ENCODE measurements at regions not wholly inside any gene's neighbourhood (a gene's known extent, or its start where the extent isn't known, plus 50 kb on each side); places are given as distances from the start of the nearest gene placed in this dataset.

GRCh38 chr7:98745722-98746318 lies 124.0 kb downstream of the TMEM130 start:
- Mint-ChIP-seq H3K4me3 (no peak overlapping the region), H3K36me3 (no peaks in the 10 kb centered on the region), H3K27ac (no peak overlapping the region), H3K27me3 (peaks cover 4% of the 10 kb centered on the region), H3K4me1 (no peaks in the 10 kb centered on the region), H3K9me3 (no peaks in the 10 kb centered on the region)
- H3K27ac ChIP-seq (ENCODE audit: insufficient read depth, low read length, poor library complexity, severe bottlenecking), result no peak overlapping the region
- H3K9me3 ChIP-seq (ENCODE audit: control insufficient read depth in 2 of 2, low read length in 2 of 2), result no peaks in the 10 kb centered on the region
- DNase-seq, result peak; percentile 37 to 56 (median 44)
- H3K27me3 ChIP-seq (ENCODE audit: control insufficient read depth, insufficient read depth, low read length), result peaks cover 9% of the 10 kb centered on the region
- ATAC-seq (ENCODE audit: low read depth in 2 of 2), result no peak
- H3K4me1 ChIP-seq (ENCODE audit: control insufficient read depth, insufficient read depth, low read length, poor library complexity, severe bottlenecking), result no peaks in the 10 kb centered on the region
- no peak overlapping the region for H3K4me3 ChIP-seq (ENCODE audit: low read depth, low read length)
- no peaks in the 10 kb centered on the region for H3K36me3 ChIP-seq (ENCODE audit: control insufficient read depth, insufficient read depth, low read length)

GRCh38 chr7:98748090-98748489 lies 121.7 kb downstream of the TMEM130 start:
- no peak overlapping the region for H3K27ac Mint-ChIP-seq
- H3K27me3 Mint-ChIP-seq, result peaks cover 4% of the 10 kb centered on the region
- no peak overlapping the region for H3K4me3 Mint-ChIP-seq
- H3K36me3 Mint-ChIP-seq, result no peaks in the 10 kb centered on the region
- Histone ChIP-seq H3K4me1 (ENCODE audit: control insufficient read depth, insufficient read depth, low read length, poor library complexity, severe bottlenecking) (no peaks in the 10 kb centered on the region), H3K9me3 (ENCODE audit: control insufficient read depth in 2 of 2, low read length in 2 of 2) (no peaks in the 10 kb centered on the region), H3K36me3 (ENCODE audit: control insufficient read depth, insufficient read depth, low read length) (no peaks in the 10 kb centered on the region), H3K27ac (ENCODE audit: insufficient read depth, low read length, poor library complexity, severe bottlenecking) (no peak overlapping the region), H3K27me3 (ENCODE audit: control insufficient read depth, insufficient read depth, low read length) (peaks cover 9% of the 10 kb centered on the region), H3K4me3 (ENCODE audit: low read depth, low read length) (no peak overlapping the region)
- H3K9me3 Mint-ChIP-seq, result no peaks in the 10 kb centered on the region
- H3K4me1 Mint-ChIP-seq, result no peaks in the 10 kb centered on the region
- no peak for ATAC-seq (ENCODE audit: low read depth in 2 of 2)
- no peak for DNase-seq

GRCh38 chr7:98753176-98753575 lies 116.6 kb downstream of the TMEM130 start:
- H3K27me3 Mint-ChIP-seq, result no peaks in the 10 kb centered on the region

GRCh38 chr7:98753989-98754479 lies 115.8 kb downstream of the TMEM130 start:
- H3K4me3 Mint-ChIP-seq, result no peak overlapping the region
- Histone ChIP-seq H3K27me3 (ENCODE audit: control insufficient read depth, insufficient read depth, low read length) (no peaks in the 10 kb centered on the region), H3K36me3 (ENCODE audit: control insufficient read depth, insufficient read depth, low read length) (no peaks in the 10 kb centered on the region), H3K27ac (ENCODE audit: insufficient read depth, low read length, poor library complexity, severe bottlenecking) (no peak overlapping the region), H3K4me3 (ENCODE audit: low read depth, low read length) (no peak overlapping the region), H3K9me3 (ENCODE audit: control insufficient read depth in 2 of 2, low read length in 2 of 2) (no peaks in the 10 kb centered on the region), H3K4me1 (ENCODE audit: control insufficient read depth, insufficient read depth, low read length, poor library complexity, severe bottlenecking) (no peaks in the 10 kb centered on the region)
- ATAC-seq (ENCODE audit: low read depth in 2 of 2), result no peak
- no peaks in the 10 kb centered on the region for H3K36me3 Mint-ChIP-seq
- no peak overlapping the region for H3K27ac Mint-ChIP-seq
- H3K4me1 Mint-ChIP-seq, result no peaks in the 10 kb centered on the region
- H3K27me3 Mint-ChIP-seq, result no peaks in the 10 kb centered on the region
- H3K9me3 Mint-ChIP-seq, result peaks cover 0 to 5% (median 0%) of the 10 kb centered on the region in 7 donors
- no peak for DNase-seq

More at GRCh38 chr7:98753176-98753575, 116.6 kb downstream of the TMEM130 start:
- H3K4me1 Mint-ChIP-seq, result no peaks in the 10 kb centered on the region
- DNase-seq (no peak), ATAC-seq (ENCODE audit: low read depth in 2 of 2) (no peak)
- no peak overlapping the region for H3K27ac ChIP-seq (ENCODE audit: insufficient read depth, low read length, poor library complexity, severe bottlenecking)
- no peak overlapping the region for H3K27ac Mint-ChIP-seq
- H3K9me3 ChIP-seq (ENCODE audit: control insufficient read depth in 2 of 2, low read length in 2 of 2), result no peaks in the 10 kb centered on the region
- H3K9me3 Mint-ChIP-seq, result peaks cover 0 to 3% (median 0%) of the 10 kb centered on the region in 7 donors
- H3K36me3 Mint-ChIP-seq, result no peaks in the 10 kb centered on the region
- no peaks in the 10 kb centered on the region for H3K4me1 ChIP-seq (ENCODE audit: control insufficient read depth, insufficient read depth, low read length, poor library complexity, severe bottlenecking)
- H3K27me3 ChIP-seq (ENCODE audit: control insufficient read depth, insufficient read depth, low read length), result no peaks in the 10 kb centered on the region
- H3K4me3 Mint-ChIP-seq, result no peak overlapping the region
- H3K4me3 ChIP-seq (ENCODE audit: low read depth, low read length), result no peak overlapping the region
- no peaks in the 10 kb centered on the region for H3K36me3 ChIP-seq (ENCODE audit: control insufficient read depth, insufficient read depth, low read length)

- no peak for ATAC-seq (ENCODE audit: low read depth in 2 of 2)
- no peak overlapping the region for H3K27ac ChIP-seq (ENCODE audit: insufficient read depth, low read length, poor library complexity, severe bottlenecking)
- Mint-ChIP-seq H3K4me3 (no peak overlapping the region), H3K27me3 (no peaks in the 10 kb centered on the region), H3K4me1 (no peaks in the 10 kb centered on the region), H3K9me3 (peaks cover 0 to 5% (median 2%) of the 10 kb centered on the region in 7 donors), H3K27ac (no peak overlapping the region), H3K36me3 (no peaks in the 10 kb centered on the region)
- no peak for DNase-seq
- no peaks in the 10 kb centered on the region for H3K36me3 ChIP-seq (ENCODE audit: control insufficient read depth, insufficient read depth, low read length)
- no peak overlapping the region for H3K4me3 ChIP-seq (ENCODE audit: low read depth, low read length)
- H3K27me3 ChIP-seq (ENCODE audit: control insufficient read depth, insufficient read depth, low read length), result no peaks in the 10 kb centered on the region
- H3K4me1 ChIP-seq (ENCODE audit: control insufficient read depth, insufficient read depth, low read length, poor library complexity, severe bottlenecking), result no peaks in the 10 kb centered on the region
- no peaks in the 10 kb centered on the region for H3K9me3 ChIP-seq (ENCODE audit: control insufficient read depth in 2 of 2, low read length in 2 of 2)
Observed at GRCh38 chr7:98755138-98755898, 114.5 kb downstream of the TMEM130 start.

GRCh38 chr7:98758157-98758556 lies 111.7 kb downstream of the TMEM130 start:
- no peaks in the 10 kb centered on the region for H3K4me1 ChIP-seq (ENCODE audit: control insufficient read depth, insufficient read depth, low read length, poor library complexity, severe bottlenecking)
- H3K36me3 ChIP-seq (ENCODE audit: control insufficient read depth, insufficient read depth, low read length), result no peaks in the 10 kb centered on the region
- no peaks in the 10 kb centered on the region for H3K27me3 ChIP-seq (ENCODE audit: control insufficient read depth, insufficient read depth, low read length)
- H3K27ac ChIP-seq (ENCODE audit: insufficient read depth, low read length, poor library complexity, severe bottlenecking), result no peak overlapping the region
- Mint-ChIP-seq H3K36me3 (no peaks in the 10 kb centered on the region), H3K4me3 (no peak overlapping the region), H3K27ac (no peak overlapping the region), H3K4me1 (no peaks in the 10 kb centered on the region), H3K9me3 (peaks cover 0 to 7% (median 2%) of the 10 kb centered on the region in 7 donors), H3K27me3 (no peaks in the 10 kb centered on the region)
- no peaks in the 10 kb centered on the region for H3K9me3 ChIP-seq (ENCODE audit: control insufficient read depth in 2 of 2, low read length in 2 of 2)
- ATAC-seq (ENCODE audit: low read depth in 2 of 2) (no peak), DNase-seq (no peak)
- H3K4me3 ChIP-seq (ENCODE audit: low read depth, low read length), result no peak overlapping the region

- no peaks in the 10 kb centered on the region for H3K4me1 Mint-ChIP-seq
- H3K36me3 ChIP-seq (ENCODE audit: control insufficient read depth, insufficient read depth, low read length), result no peaks in the 10 kb centered on the region
- H3K4me3 ChIP-seq (ENCODE audit: low read depth, low read length), result no peak overlapping the region
- H3K27ac ChIP-seq (ENCODE audit: insufficient read depth, low read length, poor library complexity, severe bottlenecking), result no peak overlapping the region
- DNase-seq, result no peak
- no peaks in the 10 kb centered on the region for H3K9me3 ChIP-seq (ENCODE audit: control insufficient read depth in 2 of 2, low read length in 2 of 2)
- H3K4me3 Mint-ChIP-seq, result no peak overlapping the region
- no peak overlapping the region for H3K27ac Mint-ChIP-seq
- no peaks in the 10 kb centered on the region for H3K4me1 ChIP-seq (ENCODE audit: control insufficient read depth, insufficient read depth, low read length, poor library complexity, severe bottlenecking)
- no peaks in the 10 kb centered on the region for H3K36me3 Mint-ChIP-seq
- H3K27me3 Mint-ChIP-seq, result no peaks in the 10 kb centered on the region
- H3K27me3 ChIP-seq (ENCODE audit: control insufficient read depth, insufficient read depth, low read length), result no peaks in the 10 kb centered on the region
- peaks cover 0 to 9% (median 2%) of the 10 kb centered on the region in 7 donors for H3K9me3 Mint-ChIP-seq
- no peak for ATAC-seq (ENCODE audit: low read depth in 2 of 2)
Observed at GRCh38 chr7:98760201-98760651, 109.6 kb downstream of the TMEM130 start.
